IPS DF 4.7 (cell line): ENCODE measurements at regions not wholly inside any gene's neighbourhood (a gene's known extent, or its start where the extent isn't known, plus 50 kb on each side); places are given as distances from the start of the nearest gene placed in this dataset.

Experiments used
- DNase-seq: peaks from one replicate; pipeline ENCODE4 v3.0.0-alpha.2; 2013; ENCODE audit warnings: low spot score; ENCODE audit errors: extremely low read depth

- no peak for DNase-seq
Measured at GRCh38 chr16:86308514-86308913, 201.8 kb upstream of the FOXF1 start.

GRCh38 chr16:86313631-86314030 is 196.7 kb upstream of the FOXF1 start:
- no peak for DNase-seq

DNA sequence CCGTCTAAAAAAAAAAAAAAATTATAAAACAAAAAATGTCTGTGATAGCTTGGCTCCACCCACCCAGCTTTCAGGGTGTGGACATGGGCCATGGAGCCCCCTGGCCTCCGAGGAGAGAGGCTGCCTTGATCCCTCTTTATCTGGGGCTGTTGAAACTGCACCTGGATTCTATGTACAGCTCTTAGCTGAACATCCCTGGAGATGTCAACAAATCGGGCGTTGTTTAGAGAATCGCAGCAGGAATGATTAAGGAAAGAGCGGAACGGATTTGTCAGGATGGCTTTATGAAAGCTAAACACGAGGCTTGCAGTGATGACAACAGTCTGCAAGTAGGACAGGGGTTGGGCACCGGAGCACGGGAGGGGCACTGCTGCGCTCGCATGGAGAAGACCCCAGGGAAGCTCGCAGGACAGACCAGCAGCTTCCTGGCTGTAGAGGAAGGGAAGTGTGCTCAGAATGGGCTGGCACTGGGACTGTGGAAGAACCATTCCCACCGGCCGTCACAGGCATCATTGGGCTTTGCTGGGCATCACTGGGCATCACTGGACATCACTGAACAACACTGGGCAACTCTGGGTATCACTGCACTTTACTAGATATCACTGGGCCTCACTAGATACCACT is 195.8 kb upstream of the FOXF1 start:
- no peak for DNase-seq

GRCh38 chr16:86316967-86317812 is 193.1 kb upstream of the FOXF1 start:
- DNase-seq = no peak

- DNase-seq = no peak
Measured at GRCh38 chr16:86317813-86318650, 192.3 kb upstream of the FOXF1 start.

- DNase-seq = no peak
Measured at GRCh38 chr16:86319585-86320236, 190.6 kb upstream of the FOXF1 start.

GRCh38 chr16:86320237-86320595 is 190.1 kb upstream of the FOXF1 start:
- DNase-seq = no peak

GRCh38 chr16:86321491-86321890 is 188.8 kb upstream of the FOXF1 start:
- no peak for DNase-seq

DNA sequence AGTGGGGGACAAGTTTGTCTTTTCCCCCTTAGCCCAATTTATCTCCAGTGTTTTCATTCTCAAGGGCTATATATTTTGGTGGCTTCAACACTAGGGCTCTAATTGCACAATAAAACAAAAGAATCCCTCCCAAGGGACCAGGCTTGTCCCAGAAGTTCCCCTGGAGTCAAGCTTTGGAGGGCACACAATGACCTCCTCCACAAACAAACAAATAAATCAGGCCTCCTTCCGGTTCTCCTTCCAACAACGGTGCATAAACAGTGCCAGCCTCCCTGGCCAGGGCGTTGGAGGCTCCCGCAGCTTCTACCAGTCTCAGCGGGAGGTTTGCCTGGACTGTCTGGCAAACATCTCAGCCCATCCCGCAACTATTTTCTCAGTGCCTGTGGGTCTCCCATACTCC is 188.0 kb upstream of the FOXF1 start:
- DNase-seq = no peak

GRCh38 chr16:86322806-86323205 is 187.5 kb upstream of the FOXF1 start:
- no peak for DNase-seq

- no peak for DNase-seq
Measured at GRCh38 chr16:86324320-86324719, 186.0 kb upstream of the FOXF1 start.

- no peak for DNase-seq
Measured at GRCh38 chr16:86325360-86325759, 185.0 kb upstream of the FOXF1 start.

DNA sequence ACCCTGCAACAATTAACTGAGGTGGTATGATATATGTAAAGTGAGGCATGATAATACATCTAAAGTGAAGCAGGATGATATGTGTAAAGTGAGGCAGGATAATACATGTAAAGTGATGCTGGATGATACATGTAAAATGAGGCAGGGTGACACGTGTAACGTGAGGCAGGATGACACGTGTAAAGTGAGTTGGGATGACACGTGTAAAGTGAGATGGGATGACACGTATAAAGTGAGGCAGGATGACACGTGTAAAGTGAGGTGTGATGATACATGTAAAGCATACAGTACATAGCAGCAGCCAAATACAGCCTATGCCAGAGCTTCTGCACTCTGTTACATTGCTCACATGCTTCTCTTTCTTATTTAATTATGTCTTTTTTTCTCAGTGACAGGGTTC is 184.4 kb upstream of the FOXF1 start:
- DNase-seq = no peak

DNA sequence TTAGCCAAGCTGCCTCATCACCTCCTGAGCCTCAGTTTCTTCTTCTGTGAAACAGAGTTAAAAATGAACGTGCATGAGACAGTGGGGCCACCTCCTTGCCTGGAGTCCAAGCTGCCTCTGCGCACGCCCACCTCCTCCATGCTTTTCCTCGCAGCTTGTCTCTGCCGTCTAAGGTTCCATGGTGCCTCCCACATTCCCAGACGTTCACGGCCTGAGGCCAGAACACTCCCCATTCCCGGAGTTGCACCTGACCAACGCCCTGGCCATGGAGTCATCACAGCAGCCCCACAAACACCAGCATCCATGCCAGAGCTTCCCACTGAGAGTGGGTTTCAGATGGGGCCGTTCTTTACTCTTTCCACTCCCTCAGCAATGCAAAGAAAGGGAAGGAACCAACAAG is 183.0 kb upstream of the FOXF1 start:
- DNase-seq = no peak

- no peak for DNase-seq
Measured at GRCh38 chr16:86330906-86331305, 179.4 kb upstream of the FOXF1 start.

DNA sequence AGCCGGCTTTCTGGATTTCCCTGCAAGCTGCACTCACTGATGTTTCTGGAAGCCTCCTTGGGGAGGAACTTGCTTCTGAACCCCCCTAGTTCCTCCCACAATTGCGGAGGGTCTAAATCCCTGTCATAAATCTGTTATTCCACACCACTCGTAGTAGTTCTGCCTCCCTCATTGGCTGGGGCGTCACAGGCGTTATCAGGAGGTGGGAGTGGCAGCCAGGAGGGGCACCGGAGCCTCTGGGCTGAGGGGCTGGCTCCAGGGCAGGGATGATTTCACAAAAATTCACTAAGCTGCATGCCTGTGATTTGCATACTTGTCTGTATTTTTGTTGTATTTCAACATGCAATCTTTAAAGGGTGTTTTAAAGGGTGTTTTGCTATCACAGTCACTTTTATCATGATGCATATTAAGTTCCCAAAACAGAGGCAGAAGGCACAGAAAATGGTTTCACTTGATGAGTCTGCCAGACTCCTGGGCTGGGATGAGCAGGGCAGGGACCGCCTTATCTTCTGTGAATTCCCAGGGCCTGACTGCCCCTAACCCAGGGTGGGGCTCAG is 176.2 kb upstream of the FOXF1 start:
- no peak for DNase-seq

GRCh38 chr16:86335266-86336172 is 174.8 kb upstream of the FOXF1 start:
- no peak for DNase-seq

- DNase-seq = no peak
Measured at GRCh38 chr16:86337138-86337537, 173.2 kb upstream of the FOXF1 start.

- no peak for DNase-seq
Measured at GRCh38 chr16:86337581-86338402, 172.5 kb upstream of the FOXF1 start.
